LNCAP (cell line): ENCODE measurements at regions not wholly inside any gene's neighbourhood (a gene's known extent, or its start where the extent isn't known, plus 50 kb on each side); places are given as distances from the start of the nearest gene placed in this dataset.

Experiments
- TF ChIP-seq, protein P1 (sequence below): fragments of 450-650 bp; IDR thresholded peaks from 2 replicates; pipeline ENCODE4 v1.5.1; 2017; ENCODE audit warnings: mild to moderate bottlenecking

DNA sequence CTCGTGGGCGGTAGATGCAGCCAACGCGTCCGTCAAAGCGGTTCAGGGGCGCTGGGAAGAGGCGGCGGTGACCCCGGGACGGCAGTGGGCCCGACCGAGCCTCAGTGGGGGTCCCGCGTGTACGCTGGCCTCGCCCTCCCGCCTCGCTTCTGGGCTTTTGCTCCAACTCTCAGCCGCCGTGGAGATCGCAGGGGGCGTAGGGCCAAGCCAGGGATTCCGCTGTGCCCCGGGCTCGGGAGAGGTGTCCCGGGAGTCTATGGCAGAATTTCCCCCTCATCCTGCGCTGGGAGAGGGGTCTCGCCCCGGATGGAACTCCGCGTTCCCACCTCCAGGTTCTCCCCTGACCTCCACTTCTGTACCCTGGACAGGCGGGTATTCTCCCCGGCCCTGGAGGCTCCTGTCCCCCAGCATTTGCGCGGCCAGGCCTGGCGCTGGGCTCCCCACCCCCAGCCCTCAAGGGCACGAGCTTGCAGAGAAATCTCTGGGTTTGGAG, 131.9 kb downstream of the MRPL36 start:
- TF ChIP-seq, protein P1, sequence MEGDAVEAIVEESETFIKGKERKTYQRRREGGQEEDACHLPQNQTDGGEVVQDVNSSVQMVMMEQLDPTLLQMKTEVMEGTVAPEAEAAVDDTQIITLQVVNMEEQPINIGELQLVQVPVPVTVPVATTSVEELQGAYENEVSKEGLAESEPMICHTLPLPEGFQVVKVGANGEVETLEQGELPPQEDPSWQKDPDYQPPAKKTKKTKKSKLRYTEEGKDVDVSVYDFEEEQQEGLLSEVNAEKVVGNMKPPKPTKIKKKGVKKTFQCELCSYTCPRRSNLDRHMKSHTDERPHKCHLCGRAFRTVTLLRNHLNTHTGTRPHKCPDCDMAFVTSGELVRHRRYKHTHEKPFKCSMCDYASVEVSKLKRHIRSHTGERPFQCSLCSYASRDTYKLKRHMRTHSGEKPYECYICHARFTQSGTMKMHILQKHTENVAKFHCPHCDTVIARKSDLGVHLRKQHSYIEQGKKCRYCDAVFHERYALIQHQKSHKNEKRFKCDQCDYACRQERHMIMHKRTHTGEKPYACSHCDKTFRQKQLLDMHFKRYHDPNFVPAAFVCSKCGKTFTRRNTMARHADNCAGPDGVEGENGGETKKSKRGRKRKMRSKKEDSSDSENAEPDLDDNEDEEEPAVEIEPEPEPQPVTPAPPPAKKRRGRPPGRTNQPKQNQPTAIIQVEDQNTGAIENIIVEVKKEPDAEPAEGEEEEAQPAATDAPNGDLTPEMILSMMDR, result no peak

DNA sequence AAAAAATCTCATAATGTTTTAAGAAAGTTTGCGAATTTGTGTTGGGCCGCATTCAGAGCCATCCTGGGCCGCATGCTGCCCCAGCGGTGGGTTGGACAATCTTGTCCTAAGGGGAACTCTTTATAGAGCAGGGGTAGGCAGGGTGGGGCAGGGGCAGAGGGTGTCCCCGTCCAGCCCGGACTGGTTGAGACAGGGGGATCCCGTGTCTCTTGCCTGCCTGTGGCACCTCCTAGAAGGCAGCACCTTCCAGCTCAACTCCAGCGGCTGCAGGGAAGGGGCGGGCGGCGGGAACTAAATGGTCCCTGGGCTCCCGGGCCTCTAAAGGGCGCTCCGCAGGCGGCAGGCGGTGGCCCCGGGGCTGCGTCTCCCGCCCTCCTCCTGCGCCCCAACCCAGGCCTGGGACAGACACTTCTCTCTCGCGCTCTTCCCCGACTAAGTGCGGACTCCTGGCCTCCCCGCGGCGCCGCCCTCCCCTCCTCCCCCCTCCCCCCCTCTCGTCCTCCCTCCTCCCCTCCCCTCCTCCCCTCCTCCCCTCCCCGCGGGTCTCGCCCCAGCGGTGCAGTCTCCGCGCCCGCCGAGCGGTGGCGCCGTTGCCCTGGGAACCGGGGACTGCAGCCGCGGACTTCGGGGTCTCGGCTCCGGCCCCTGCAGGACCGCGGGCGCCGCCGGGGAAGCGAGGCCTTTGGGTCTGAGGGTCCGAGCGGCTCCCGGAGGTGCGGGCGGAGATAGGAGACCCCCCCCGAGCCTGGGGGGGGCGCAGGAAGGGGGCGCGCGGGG, 132.6 kb downstream of the MRPL36 start:
- TF ChIP-seq, protein P1, result peak; percentile 39

DNA sequence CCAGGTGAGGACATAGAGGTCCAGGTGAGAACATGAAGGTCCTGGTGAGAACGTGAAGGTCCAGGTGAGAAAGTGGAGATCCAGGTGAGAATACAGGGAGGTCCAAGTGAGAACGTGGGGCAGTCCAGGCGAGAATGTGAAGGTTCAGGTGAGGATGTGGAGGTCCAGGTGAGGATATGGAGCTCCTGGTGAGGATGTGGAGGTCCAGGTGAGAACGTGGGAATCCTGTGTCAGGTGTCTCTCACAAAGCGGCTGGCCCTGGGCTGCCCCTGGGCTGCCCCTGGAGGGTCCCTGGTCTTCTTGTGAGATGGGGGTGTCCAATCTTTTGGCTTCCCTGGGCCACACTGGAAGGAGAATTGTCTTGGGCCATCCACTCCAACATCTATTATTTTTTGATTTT, 133.4 kb downstream of the MRPL36 start:
- TF ChIP-seq, protein P1, result no peak

DNA sequence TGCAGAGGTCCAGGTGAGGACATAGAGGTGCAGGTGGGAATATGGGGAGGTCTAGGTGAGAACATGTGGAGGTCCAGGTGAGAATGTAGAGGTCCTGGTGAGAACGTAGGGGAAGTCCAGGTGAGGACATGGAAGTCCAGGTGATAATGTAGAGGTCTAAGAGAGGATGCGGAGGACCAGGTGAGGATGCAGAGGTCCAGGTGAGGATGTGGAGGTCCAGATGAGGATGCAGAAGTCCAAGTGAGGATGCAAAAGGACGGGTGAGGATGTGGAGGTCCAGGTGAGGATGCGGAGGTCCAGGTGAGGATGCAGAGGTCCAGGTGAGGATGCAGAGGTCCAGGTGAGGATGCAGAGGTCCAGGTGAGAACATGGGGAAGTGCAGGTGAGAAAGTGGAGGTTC, 133.8 kb downstream of the MRPL36 start:
- TF ChIP-seq, protein P1, result no peak

DNA sequence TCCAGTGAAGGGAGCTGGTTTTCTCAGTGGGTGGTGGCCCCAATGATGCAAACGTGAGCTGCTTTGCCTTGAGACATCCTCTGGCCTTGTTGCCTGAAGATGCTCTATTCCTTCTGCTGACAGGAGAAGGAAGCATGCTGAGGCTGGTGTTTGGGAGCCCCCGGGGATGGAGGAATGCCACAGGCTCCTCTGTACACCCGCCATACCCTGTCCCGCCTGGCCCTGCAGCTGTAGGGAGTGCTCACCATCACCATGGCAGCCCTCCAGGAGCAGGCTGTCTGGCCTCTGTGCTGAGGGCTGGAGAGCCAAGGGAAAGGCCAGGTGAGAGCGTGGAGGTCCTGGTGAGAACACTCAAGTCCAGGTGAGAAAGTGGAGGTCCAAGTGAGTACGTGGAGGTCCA, 134.4 kb downstream of the MRPL36 start:
- TF ChIP-seq, protein P1, result no peak

DNA sequence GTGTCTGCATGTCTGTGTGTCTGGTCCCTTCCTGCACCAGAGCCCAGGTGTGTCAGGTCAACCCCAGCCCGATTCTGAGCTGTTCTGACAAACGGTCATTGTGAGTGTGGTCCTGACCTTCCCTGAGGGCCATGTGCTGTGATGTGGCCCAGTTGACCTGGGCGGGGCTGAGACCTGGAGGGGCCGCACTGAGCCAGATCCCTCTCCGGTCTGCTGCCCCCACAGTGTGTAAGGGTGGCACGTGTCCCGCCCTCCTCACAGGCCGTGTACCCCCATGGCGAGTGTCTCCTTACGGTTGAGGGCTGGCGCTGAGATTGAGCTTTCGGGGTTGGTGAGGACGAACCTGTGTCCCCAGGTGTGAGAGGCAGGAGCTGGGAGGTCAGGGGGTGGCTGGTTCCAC, 136.5 kb downstream of the MRPL36 start:
- TF ChIP-seq, protein P1, result no peak

DNA sequence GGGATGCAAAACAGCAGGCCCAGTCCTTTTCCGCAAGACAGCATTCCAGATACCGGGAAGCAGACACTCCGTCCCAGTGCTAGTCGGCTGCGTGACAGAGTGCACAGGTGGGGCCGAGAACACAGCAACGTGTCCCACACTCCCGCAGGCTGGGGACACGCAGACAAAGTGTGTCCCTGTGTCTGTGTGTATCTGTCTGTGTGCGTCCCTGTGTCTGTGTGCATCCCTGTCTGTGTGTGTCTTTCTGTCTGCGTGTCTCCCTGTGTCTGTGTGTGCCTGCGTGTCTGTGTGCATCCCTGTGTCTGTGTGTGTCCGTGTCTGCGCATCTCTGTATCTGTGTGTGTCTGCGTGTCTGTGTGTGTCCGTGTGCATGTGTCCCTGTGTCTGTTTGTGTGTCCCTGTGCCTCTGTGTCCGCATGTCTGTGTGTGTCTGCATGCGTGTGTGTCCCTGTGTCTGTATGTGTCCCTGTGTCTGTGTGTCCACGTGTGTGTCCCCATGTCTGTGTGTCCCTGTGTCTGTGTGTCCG, 137.0 kb downstream of the MRPL36 start:
- TF ChIP-seq, protein P1, result no peak
